ENCODE measurements at regions not wholly inside any gene's neighbourhood (a gene's known extent, or its start where the extent isn't known, plus 50 kb on each side); places are given as distances from the start of the nearest gene placed in this dataset.

DNA sequence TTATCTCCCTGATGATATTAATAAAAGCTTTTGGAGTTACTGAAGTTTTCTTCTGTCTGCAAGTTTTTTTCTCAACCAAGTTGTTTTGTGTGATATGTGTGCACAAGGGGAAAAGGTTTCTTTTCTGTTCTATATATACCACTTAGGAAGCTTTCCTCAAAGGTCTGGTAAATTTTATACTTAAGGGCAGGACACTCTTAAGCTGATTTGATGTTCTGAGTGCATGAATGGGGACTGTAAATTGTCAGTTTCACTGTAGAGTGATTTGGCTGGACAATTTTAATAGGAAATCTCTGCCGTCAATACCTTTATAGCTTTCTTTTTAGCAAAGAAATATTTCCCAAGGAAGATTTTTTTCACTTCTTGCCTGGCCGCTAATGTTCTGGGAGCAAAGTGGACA is 354.7 kb downstream of the TGFB2 start:
- TF ChIP-seq, protein P1, sequence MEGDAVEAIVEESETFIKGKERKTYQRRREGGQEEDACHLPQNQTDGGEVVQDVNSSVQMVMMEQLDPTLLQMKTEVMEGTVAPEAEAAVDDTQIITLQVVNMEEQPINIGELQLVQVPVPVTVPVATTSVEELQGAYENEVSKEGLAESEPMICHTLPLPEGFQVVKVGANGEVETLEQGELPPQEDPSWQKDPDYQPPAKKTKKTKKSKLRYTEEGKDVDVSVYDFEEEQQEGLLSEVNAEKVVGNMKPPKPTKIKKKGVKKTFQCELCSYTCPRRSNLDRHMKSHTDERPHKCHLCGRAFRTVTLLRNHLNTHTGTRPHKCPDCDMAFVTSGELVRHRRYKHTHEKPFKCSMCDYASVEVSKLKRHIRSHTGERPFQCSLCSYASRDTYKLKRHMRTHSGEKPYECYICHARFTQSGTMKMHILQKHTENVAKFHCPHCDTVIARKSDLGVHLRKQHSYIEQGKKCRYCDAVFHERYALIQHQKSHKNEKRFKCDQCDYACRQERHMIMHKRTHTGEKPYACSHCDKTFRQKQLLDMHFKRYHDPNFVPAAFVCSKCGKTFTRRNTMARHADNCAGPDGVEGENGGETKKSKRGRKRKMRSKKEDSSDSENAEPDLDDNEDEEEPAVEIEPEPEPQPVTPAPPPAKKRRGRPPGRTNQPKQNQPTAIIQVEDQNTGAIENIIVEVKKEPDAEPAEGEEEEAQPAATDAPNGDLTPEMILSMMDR (IDR thresholded peaks at IDR 0.05): no peak
- Histone ChIP-seq H4K20me1 (ENCODE audit: insufficient read depth, low read length) (no peaks in the 10 kb centered on the region), H3K36me3 (replicated peaks in 1 of 2; ENCODE audit: control insufficient read depth in 1 of 2, insufficient read depth in 2 of 2, low read length in 2 of 2) (no peaks in the 10 kb centered on the region), H3K27me3 (ENCODE audit: control insufficient read depth in 2 of 2, insufficient read depth in 2 of 2, low read length in 2 of 2) (no peaks in the 10 kb centered on the region), H3K4me2 (replicated peaks; ENCODE audit: extremely low read depth, low read length, poor library complexity, severe bottlenecking) (no peak overlapping the region), H3K27ac (ENCODE audit: low read depth in 1 of 2, low read length in 2 of 2) (no peak overlapping the region), H3K4me3 (replicated peaks in 1 of 3; ENCODE audit: low read depth in 2 of 3, low read length in 3 of 3) (no peak overlapping the region), H3K79me2 (ENCODE audit: insufficient read depth, low read length) (no peaks in the 10 kb centered on the region), H3K9me3 (replicated peaks in 1 of 2; ENCODE audit: control insufficient read depth in 1 of 2, insufficient read depth in 1 of 2, low read length in 2 of 2) (no peaks in the 10 kb centered on the region), H2AFZ (ENCODE audit: insufficient read depth, low read depth, low read length, poor library complexity, severe bottlenecking) (no peak overlapping the region), H3K9ac (ENCODE audit: insufficient read depth, low read length, poor library complexity, severe bottlenecking) (no peak overlapping the region), H3K4me1 (ENCODE audit: control insufficient read depth in 1 of 2, insufficient read depth in 2 of 2, low read length in 2 of 2) (no peaks in the 10 kb centered on the region)
- Mint-ChIP-seq H3K4me3 (no peak overlapping the region), H3K4me1 (no peaks in the 10 kb centered on the region), H3K9me3 (peaks cover 0 to 2% (median 0%) of the 10 kb centered on the region in 7 donors), H3K27ac (no peak overlapping the region), H3K27me3 (ENCODE audit: low read depth in 3 of 3) (no peaks in the 10 kb centered on the region), H3K36me3 (no peaks in the 10 kb centered on the region)
- WGBS (ENCODE audit: insufficient coverage): no CpG with 5 or more reads among the region's 2 CpGs
- DNase-seq: no peak
- intact Hi-C loops (cut with micrococcal nuclease): no loop called here

DNA sequence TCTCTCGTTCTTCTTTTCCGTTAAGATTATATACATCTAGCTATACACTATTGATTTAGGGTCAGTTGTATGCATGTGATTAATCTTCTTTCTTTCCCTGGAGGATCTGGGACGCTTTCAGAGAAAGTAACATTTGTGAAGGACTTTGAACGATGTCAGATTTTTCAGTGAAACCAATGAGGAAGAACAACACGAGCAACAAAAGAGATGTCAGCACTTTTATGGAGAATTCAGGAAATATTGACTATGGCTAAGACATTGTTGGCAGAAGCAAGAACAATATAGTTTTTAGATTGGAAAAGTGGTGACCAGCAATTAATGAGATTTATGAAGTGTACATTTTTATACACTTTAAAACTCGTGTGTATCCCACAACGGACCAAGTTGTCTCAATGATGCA is 355.5 kb downstream of the TGFB2 start:
- H3K27ac Mint-ChIP-seq: no peak overlapping the region
- no peaks in the 10 kb centered on the region for H3K79me2 ChIP-seq (ENCODE audit: insufficient read depth, low read length)
- no peaks in the 10 kb centered on the region for H3K27me3 ChIP-seq (ENCODE audit: control insufficient read depth in 2 of 2, insufficient read depth in 2 of 2, low read length in 2 of 2)
- peaks cover 0 to 2% (median 0%) of the 10 kb centered on the region in 7 donors for H3K9me3 Mint-ChIP-seq
- TF ChIP-seq, protein P1 (IDR thresholded peaks at IDR 0.05): no peak
- no peaks in the 10 kb centered on the region for H3K36me3 Mint-ChIP-seq
- no peaks in the 10 kb centered on the region for H3K4me1 Mint-ChIP-seq
- H3K36me3 ChIP-seq (replicated peaks in 1 of 2; ENCODE audit: control insufficient read depth in 1 of 2, insufficient read depth in 2 of 2, low read length in 2 of 2): no peaks in the 10 kb centered on the region
- 73% methylated on average over 4 of the region's 7 CpGs for WGBS (ENCODE audit: insufficient coverage)
- H3K9ac ChIP-seq (ENCODE audit: insufficient read depth, low read length, poor library complexity, severe bottlenecking): no peak overlapping the region
- no peak overlapping the region for H3K4me3 Mint-ChIP-seq
- H3K9me3 ChIP-seq (replicated peaks in 1 of 2; ENCODE audit: control insufficient read depth in 1 of 2, insufficient read depth in 1 of 2, low read length in 2 of 2): no peaks in the 10 kb centered on the region
- no peak overlapping the region for H3K4me2 ChIP-seq (replicated peaks; ENCODE audit: extremely low read depth, low read length, poor library complexity, severe bottlenecking)
- no peak overlapping the region for H3K4me3 ChIP-seq (replicated peaks in 1 of 3; ENCODE audit: low read depth in 2 of 3, low read length in 3 of 3)
- no peaks in the 10 kb centered on the region for H3K4me1 ChIP-seq (ENCODE audit: control insufficient read depth in 1 of 2, insufficient read depth in 2 of 2, low read length in 2 of 2)
- intact Hi-C loops (cut with micrococcal nuclease): no loop called here
- no peaks in the 10 kb centered on the region for H4K20me1 ChIP-seq (ENCODE audit: insufficient read depth, low read length)
- DNase-seq: no peak
- H3K27me3 Mint-ChIP-seq (ENCODE audit: low read depth in 3 of 3): no peaks in the 10 kb centered on the region
- no peak overlapping the region for H2AFZ ChIP-seq (ENCODE audit: insufficient read depth, low read depth, low read length, poor library complexity, severe bottlenecking)
- no peak overlapping the region for H3K27ac ChIP-seq (ENCODE audit: low read depth in 1 of 2, low read length in 2 of 2)
